ENCODE measurements at regions not wholly inside any gene's neighbourhood (a gene's known extent, or its start where the extent isn't known, plus 50 kb on each side); places are given as distances from the start of the nearest gene placed in this dataset.
"Not testable (repeated sequence)": the region's sequence is repeated elsewhere in the genome, so short reads cannot be mapped to it uniquely, and the experiment has no call there.

DNA sequence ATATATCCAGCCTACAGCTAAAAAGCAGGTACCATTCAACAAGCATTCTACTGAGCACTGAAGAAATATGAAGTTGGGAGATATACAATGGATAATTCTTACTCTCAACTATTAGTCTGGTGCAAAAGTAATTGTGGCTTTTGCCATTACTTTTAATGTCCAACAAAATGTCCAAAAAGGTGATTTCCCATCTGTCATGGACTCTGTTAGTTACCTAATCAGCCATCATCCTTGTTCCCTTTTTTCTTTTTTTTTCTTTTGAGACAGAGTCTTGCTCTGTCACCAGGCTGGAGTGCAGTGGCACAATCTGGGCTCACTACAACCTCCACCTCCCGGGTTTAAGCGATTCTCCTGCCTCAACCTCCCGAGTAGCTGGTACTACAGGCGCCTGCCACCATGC lies 76.6 kb upstream of the MON1B start:
- not testable (repeated sequence) for DNase-seq; H3K4me3 Mint-ChIP-seq; H3K36me3 Mint-ChIP-seq; H3K27ac Mint-ChIP-seq; H3K27me3 Mint-ChIP-seq (ENCODE audit: low read depth in 3 of 3); H3K4me1 Mint-ChIP-seq; H3K9me3 Mint-ChIP-seq

DNA sequence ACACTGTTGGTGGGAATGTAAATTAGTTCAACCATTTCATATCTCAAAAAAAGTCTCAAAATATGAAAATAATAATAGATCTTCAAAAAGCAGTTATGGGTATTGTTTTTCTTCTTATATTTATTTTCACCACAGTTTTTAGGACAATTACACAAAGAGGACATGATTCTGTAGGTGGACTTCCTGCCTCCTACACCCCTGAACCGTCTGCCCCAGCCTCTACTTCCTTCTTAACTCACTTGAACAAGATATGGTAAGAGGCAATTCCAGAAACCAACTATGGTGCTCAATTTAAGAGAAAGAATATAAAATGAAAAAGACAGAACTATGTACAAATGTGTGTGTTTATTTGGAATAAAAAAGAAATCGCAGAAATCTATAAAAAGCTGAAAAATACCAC lies 74.1 kb upstream of the MON1B start:
- no peaks in the 10 kb centered on the region for H3K36me3 Mint-ChIP-seq
- H3K4me3 Mint-ChIP-seq, result no peak overlapping the region
- DNase-seq, result no peak
- no peaks in the 10 kb centered on the region for H3K4me1 Mint-ChIP-seq
- H3K27me3 Mint-ChIP-seq (ENCODE audit: low read depth in 3 of 3), result peaks cover 0 to 2% (median 2%) of the 10 kb centered on the region in 3 donors
- H3K9me3 Mint-ChIP-seq, result peaks cover 0 to 3% (median 0%) of the 10 kb centered on the region in 6 donors
- H3K27ac Mint-ChIP-seq, result no peak overlapping the region

DNA sequence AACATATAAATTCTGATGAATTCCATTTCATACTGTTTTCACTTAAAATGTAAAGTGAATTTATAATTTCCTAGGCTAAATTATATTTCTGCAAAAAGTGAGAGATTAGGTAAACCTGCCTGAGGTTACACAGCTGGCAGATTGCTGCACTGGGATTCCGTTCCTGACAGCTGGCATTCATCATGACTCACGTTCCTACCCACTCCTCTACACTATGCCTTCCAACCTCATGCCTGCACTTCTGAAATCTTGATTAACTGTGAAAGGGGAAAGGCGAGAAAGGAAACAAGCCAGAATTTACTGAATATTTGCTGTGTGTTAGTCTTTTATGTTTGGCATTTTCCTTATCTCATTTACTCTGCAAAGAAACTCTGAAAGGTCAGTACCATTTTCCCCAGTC lies 73.3 kb upstream of the MON1B start:
- no peak for DNase-seq
- Mint-ChIP-seq H3K4me1 (no peaks in the 10 kb centered on the region), H3K4me3 (no peak overlapping the region), H3K36me3 (no peaks in the 10 kb centered on the region), H3K27ac (no peak overlapping the region), H3K27me3 (ENCODE audit: low read depth in 3 of 3) (peaks cover 0 to 2% (median 2%) of the 10 kb centered on the region in 3 donors), H3K9me3 (peaks cover 0 to 3% (median 0%) of the 10 kb centered on the region in 6 donors)

DNA sequence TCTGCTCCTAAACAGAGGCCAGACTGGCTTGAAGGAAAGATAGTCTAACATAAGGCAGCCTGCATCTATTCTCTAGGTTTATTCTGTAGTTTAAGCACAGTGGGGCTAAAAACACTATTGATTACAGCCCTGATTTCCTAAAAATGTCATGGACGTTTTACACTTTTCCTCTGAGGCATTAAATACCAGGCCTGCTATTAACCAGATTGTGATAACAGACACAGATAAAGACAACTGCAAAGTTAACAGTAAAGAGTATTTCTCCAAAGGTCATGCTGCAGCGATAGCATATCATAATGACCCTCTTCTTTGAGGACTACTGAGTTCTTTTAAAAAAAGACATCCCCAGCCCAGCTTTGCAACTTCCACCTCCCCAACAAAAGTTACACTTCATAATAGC lies 59.6 kb upstream of the MON1B start:
- no peaks in the 10 kb centered on the region for H3K9me3 Mint-ChIP-seq
- no peak for DNase-seq
- no peaks in the 10 kb centered on the region for H3K4me1 Mint-ChIP-seq
- no peak overlapping the region for H3K4me3 Mint-ChIP-seq
- no peaks in the 10 kb centered on the region for H3K27me3 Mint-ChIP-seq (ENCODE audit: low read depth in 3 of 3)
- H3K27ac Mint-ChIP-seq, result no peak overlapping the region
- H3K36me3 Mint-ChIP-seq, result no peaks in the 10 kb centered on the region

DNA sequence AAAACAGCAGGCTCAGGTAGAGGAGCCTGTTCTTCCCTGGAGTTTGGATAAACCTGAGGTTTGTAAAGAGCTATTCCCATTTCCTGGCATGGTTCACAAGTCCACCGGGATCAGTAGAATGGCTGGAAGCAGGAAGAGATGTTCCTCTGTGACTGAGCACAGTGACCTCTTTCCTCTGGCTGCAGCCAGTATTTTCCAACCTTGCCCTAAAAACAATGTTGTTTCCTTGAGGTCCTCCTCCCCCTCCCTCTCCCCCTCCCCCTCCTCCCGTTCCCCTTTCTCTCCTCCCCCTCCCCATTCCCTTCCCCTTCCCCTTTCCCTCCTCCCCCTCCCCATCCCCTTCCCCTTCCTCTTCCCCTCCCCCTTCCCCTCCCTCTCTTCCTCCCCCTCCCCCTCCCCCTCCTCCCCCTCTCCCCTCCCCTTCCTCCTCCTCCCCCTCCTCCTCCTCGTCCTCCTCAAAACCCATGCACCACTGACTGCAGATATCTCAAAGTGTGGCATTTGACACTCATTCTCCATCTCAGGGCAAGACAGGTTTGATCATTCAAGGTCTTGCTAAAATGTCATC lies 58.9 kb upstream of the MON1B start:
- Mint-ChIP-seq H3K27me3 (ENCODE audit: low read depth in 3 of 3) (peaks cover 0 to 2% (median 0%) of the 10 kb centered on the region in 3 donors), H3K9me3 (peaks cover 0 to 1% (median 0%) of the 10 kb centered on the region in 6 donors), H3K4me1 (no peaks in the 10 kb centered on the region), H3K4me3 (no peak overlapping the region), H3K27ac (no peak overlapping the region), H3K36me3 (no peaks in the 10 kb centered on the region)
- no peak for DNase-seq

DNA sequence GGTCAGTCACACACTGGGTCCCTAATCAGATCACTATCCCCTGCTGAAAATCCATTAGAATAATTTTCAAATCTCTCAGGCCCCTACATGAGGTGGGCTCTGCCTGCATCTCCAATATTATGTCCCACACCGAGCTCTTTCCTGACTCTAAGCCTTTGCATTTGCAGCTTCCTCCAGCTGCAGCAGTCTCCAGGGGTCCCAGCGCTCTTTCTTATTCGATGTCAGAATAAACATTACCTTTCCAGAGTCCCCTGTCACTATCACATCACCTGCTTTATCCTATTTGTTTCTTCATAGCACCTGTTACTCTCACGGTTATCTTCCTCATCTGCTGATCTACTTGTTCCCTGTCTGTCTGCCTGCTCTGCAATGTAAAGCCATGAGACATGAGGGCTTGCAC lies 57.3 kb upstream of the MON1B start:
- no peak overlapping the region for H3K27ac Mint-ChIP-seq

DNA sequence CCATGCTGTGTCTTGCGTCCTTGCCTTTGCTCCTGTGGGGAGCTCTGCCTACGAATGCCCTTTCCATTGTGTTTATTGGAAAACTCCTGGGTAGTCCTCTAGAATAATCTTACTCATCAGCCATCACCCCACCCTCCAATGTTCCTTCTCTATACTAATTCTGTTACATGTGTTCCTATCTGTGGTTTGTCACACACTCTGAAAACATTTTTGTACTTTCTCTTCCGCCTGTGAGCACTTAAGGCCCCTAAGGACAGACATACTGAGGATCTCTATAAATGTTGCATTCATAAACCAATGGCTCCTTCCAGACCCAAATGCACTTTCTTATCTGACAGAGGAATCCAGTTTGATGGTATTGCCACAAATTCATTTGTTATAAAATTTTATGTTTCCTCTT lies 53.9 kb upstream of the MON1B start:
- Mint-ChIP-seq H3K9me3 (peaks cover 0 to 3% (median 0%) of the 10 kb centered on the region in 6 donors), H3K4me3 (no peak overlapping the region), H3K36me3 (no peaks in the 10 kb centered on the region), H3K4me1 (no peaks in the 10 kb centered on the region), H3K27ac (no peak overlapping the region), H3K27me3 (ENCODE audit: low read depth in 3 of 3) (peaks cover 0 to 4% (median 2%) of the 10 kb centered on the region in 3 donors)
- DNase-seq, result no peak

More for the DNA sequence above, 57.3 kb upstream of the MON1B start:
- H3K4me3 Mint-ChIP-seq, result no peak overlapping the region
- peaks cover 0 to 4% (median 2%) of the 10 kb centered on the region in 3 donors for H3K27me3 Mint-ChIP-seq (ENCODE audit: low read depth in 3 of 3)
- H3K4me1 Mint-ChIP-seq, result no peaks in the 10 kb centered on the region
- H3K36me3 Mint-ChIP-seq, result no peaks in the 10 kb centered on the region
- H3K9me3 Mint-ChIP-seq, result peaks cover 0 to 3% (median 0%) of the 10 kb centered on the region in 6 donors
- no peak for DNase-seq

Data from immature natural killer cell (primary cell).